Activated CD4-positive, alpha-beta T cell treated with anti-CD3 and anti-CD28 coated beads, Interleukin-2, amount 10 ng/mL, durations not matched to agents 24 days and 14 days (primary cell): ENCODE measurements at regions not wholly inside any gene's neighbourhood (a gene's known extent, or its start where the extent isn't known, plus 50 kb on each side); places are given as distances from the start of the nearest gene placed in this dataset.

Source experiments
- DNase-seq: peaks from one replicate; pipeline ENCODE4 v3.0.0; 2022
- H3K27ac Mint-ChIP-seq: one replicate; pipeline ENCODE4 v1.8.0; 2022; ENCODE audit warnings: mild to moderate bottlenecking, mixed read lengths
- H3K27me3 Mint-ChIP-seq: one replicate; pipeline ENCODE4 v1.8.0; 2022; ENCODE audit warnings: mixed read lengths
- H3K36me3 Mint-ChIP-seq: one replicate; pipeline ENCODE4 v1.8.0; 2022; ENCODE audit warnings: low read depth, mild to moderate bottlenecking, mixed read lengths
- H3K4me1 Mint-ChIP-seq: one replicate; pipeline ENCODE4 v1.8.0; 2021; ENCODE audit warnings: mixed read lengths
- H3K4me3 Mint-ChIP-seq: one replicate; pipeline ENCODE4 v1.8.0; 2022; ENCODE audit warnings: mild to moderate bottlenecking, moderate library complexity, mixed read lengths
- H3K9me3 Mint-ChIP-seq: one replicate; pipeline ENCODE4 v1.8.0; 2021; ENCODE audit warnings: mixed read lengths
- intact Hi-C: fragments of 100-400 bp; cut with micrococcal nuclease; formaldehyde crosslinking; loops from one replicate; pipeline ENCODE4 v1.15.1; 2023

DNA sequence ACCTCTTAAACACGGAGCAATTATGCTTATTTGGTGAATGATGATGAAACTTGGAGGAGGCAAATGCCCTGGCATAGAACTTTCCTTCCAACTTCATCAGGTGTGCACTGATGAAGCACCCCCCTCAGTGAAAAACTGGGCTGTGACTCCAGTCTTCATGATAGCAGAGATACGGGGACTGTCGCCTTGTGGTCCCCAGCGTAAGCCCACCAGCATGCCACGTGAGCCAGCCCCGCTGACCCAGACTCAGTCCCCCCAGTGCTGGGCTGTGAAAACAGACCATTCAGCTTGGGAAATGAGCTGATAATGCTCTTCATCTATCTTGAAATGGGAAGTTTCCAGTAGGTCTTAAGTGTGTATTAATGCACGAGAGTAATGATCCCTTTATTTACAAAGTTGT lies 177.0 kb downstream of the SNX10 start:
- peaks cover 2% of the 10 kb centered on the region for H3K27me3 Mint-ChIP-seq
- no peaks in the 10 kb centered on the region for H3K36me3 Mint-ChIP-seq
- H3K9me3 Mint-ChIP-seq: no peaks in the 10 kb centered on the region
- H3K4me3 Mint-ChIP-seq: no peak overlapping the region
- H3K4me1 Mint-ChIP-seq: no peaks in the 10 kb centered on the region
- no peak overlapping the region for H3K27ac Mint-ChIP-seq
- DNase-seq: no peak
- intact Hi-C loops: no loop called here

DNA sequence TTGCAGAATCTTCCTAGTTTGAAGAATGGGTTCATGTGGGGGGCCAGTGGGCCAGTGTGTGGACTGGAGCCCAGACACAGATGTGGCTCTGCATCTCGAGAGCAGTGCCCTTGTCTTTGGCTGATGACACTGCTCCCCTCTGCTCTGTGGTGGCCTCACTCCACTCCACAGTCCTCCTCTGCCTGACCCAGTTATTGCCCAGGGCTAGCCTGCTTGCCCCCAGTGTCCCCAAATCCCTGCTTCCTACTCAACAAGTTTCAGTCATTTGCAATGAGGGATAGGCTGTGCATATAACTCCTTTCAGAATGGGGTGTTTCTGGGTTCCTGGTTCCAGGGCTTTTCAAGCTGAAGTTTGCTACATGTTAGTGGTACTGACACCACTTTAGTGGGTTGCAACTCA lies 177.5 kb downstream of the SNX10 start:
- Mint-ChIP-seq H3K27ac (no peak overlapping the region), H3K9me3 (no peaks in the 10 kb centered on the region), H3K4me1 (no peaks in the 10 kb centered on the region), H3K27me3 (peaks cover 2% of the 10 kb centered on the region), H3K36me3 (no peaks in the 10 kb centered on the region), H3K4me3 (no peak overlapping the region)
- no peak for DNase-seq
- intact Hi-C loops: no loop called here

DNA sequence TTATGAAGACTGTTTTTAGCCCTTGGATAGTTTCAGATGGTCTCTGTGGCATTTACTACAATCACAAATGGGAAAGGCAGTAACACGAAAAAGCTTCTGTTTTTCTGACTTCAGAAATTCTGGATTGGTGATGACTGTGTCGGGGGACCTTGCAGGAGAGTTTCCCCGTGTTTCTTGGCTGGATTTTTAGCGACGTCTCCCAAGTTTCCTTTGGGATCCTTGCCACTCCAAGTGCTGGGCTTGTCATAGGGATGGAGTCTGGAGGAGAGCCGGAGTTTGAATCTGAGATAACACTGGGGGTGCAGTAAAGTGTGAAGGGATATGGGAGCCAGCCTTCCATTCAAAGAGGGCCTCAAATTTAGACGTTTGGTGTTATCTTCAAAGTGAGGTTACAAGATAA lies 179.0 kb downstream of the SNX10 start:
- no peak overlapping the region for H3K4me3 Mint-ChIP-seq
- H3K9me3 Mint-ChIP-seq: no peaks in the 10 kb centered on the region
- H3K36me3 Mint-ChIP-seq: no peaks in the 10 kb centered on the region
- DNase-seq: no peak
- intact Hi-C loops: no loop called here
- no peaks in the 10 kb centered on the region for H3K4me1 Mint-ChIP-seq
- no peak overlapping the region for H3K27ac Mint-ChIP-seq
- peaks cover 2% of the 10 kb centered on the region for H3K27me3 Mint-ChIP-seq

DNA sequence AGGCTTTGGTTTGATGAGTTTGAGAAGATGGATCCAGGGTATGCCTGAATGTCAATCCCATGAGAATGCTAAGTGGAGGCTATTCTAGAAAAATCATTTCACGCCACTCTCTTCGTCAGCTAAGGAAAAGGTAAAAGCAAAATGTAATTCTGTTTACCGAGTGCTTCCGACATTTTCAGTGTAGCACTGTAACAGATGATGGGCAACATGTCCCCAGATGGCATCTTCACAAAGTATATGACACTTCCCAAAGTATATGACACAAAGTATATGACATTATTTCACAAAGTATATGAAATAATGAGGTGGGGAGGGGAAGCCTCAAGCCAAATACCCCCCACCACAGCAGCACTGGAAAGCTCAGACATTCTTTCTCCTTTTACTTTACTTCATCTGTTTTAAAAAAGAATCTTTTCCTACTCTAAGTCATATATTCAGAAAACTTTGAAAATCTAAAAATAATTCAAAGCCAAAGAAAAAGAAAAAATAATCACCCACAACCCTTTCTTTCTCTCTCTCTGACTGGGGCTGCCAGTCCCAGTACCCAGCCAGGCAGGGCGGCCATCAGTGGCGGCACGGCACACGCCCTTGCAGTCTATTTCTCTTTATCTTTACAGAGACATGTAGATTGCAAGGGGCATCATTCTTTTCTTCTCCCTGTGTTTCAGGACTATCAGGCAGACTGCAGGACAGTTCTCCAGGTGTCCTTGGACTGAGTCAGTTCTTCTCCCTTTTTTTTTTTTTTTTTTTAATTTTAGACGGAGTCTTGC lies 179.8 kb downstream of the SNX10 start:
- H3K4me3 Mint-ChIP-seq: no peak overlapping the region
- H3K4me1 Mint-ChIP-seq: no peaks in the 10 kb centered on the region
- no peaks in the 10 kb centered on the region for H3K36me3 Mint-ChIP-seq
- no peak for DNase-seq
- intact Hi-C loops: no loop called here
- no peak overlapping the region for H3K27ac Mint-ChIP-seq
- H3K9me3 Mint-ChIP-seq: no peaks in the 10 kb centered on the region
- peaks cover 5% of the 10 kb centered on the region for H3K27me3 Mint-ChIP-seq

DNA sequence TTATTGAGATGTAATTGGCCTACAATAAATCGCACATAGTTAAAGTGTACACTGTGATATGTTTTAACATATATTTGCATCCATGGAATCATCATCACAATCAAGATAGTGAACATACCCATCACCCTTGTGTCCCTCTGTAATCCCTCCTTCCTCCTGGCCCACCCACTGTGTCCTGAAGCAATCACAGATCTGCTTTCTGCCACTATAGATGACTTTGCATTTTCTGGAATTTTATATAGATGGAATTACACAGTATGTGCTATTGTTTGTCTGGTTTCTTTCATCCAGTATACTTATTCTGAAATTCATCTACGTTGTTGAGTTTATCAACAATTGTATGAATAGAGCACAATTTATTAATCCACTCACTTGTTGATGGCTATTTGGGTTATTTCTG lies 181.3 kb downstream of the SNX10 start:
- Mint-ChIP-seq H3K27me3 (peaks cover 9% of the 10 kb centered on the region), H3K4me3 (no peak overlapping the region), H3K9me3 (no peaks in the 10 kb centered on the region), H3K36me3 (no peaks in the 10 kb centered on the region), H3K27ac (no peak overlapping the region), H3K4me1 (no peaks in the 10 kb centered on the region)
- no peak for DNase-seq
- intact Hi-C loops: no loop called here

DNA sequence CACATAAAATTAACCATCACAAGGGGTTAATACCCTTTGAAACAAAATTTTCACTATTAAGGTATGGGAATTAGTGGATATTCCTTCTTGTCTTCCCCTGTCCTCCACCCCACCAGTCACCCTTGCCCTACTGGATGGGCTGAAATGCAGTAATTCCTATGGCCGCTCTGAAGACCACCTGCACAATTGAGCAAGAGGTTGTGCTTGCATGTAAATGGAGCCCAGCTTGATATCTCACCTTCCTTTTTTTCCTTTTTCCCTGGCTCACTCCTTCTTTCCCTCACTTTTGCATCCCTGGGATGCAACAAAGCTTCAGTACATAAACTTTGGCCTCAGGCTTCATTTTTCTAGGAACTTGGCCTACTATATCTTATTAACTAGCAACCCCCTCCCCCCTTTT lies 184.6 kb downstream of the SNX10 start:
- no peak overlapping the region for H3K27ac Mint-ChIP-seq
- no peak for DNase-seq
- H3K36me3 Mint-ChIP-seq: no peaks in the 10 kb centered on the region
- H3K9me3 Mint-ChIP-seq: no peaks in the 10 kb centered on the region
- intact Hi-C loops: no loop called here
- H3K4me1 Mint-ChIP-seq: no peaks in the 10 kb centered on the region
- peaks cover 31% of the 10 kb centered on the region for H3K27me3 Mint-ChIP-seq
- H3K4me3 Mint-ChIP-seq: no peak overlapping the region

DNA sequence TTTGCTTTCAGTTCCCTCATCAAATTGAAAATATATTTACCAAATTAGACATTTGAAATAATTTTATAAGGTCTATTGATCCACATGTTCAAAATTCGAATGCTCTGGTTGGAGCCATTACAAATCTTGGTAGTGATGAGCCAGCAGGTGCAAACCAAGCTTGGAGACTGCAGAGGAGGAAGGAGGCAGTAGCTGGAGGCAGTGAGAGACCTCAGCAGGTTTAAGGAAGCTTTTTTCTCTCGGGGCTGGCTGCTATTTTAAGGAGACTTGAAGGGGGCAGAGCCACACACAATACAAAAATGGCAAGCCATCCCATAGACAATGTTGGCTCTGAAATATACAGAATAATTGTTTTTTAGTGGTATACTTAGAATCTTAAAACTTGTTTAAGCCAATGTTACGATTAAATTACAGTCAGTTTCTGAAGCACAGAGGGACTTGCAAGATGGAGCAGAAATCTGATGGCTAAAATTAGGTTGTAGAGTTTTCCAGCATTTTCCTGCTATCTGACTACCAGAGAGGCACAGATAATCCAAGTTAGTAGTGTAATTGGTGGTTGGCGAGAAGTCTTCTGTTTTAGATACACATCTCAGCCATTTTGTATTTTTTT lies 185.8 kb downstream of the SNX10 start:
- intact Hi-C loops: no loop called here

DNA sequence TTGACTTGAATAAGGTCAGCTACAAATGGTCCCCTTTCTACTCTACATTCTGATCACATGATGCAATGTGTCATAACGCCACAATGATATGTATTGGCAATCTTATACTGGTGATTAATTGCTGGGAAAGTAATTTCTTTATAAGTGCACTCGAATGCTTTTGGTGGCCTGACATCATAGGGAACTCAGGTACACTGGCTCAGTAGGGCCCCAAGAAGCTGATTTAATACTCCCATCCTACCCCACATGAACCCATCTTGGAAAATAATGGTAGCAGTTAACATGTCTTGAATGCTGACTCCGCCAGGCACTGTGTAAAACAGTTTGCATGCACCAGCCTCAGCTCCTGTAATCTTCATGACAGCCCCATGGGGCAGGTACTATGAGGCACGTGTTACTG lies 186.9 kb downstream of the SNX10 start:
- no peaks in the 10 kb centered on the region for H3K36me3 Mint-ChIP-seq
- no peak for DNase-seq
- intact Hi-C loops: no loop called here
- peaks cover 39% of the 10 kb centered on the region for H3K27me3 Mint-ChIP-seq
- no peak overlapping the region for H3K27ac Mint-ChIP-seq
- H3K4me1 Mint-ChIP-seq: no peaks in the 10 kb centered on the region
- H3K4me3 Mint-ChIP-seq: no peak overlapping the region
- H3K9me3 Mint-ChIP-seq: no peaks in the 10 kb centered on the region

More for the DNA sequence above, 185.8 kb downstream of the SNX10 start:
- Mint-ChIP-seq H3K9me3 (no peaks in the 10 kb centered on the region), H3K27ac (no peak overlapping the region), H3K4me1 (no peaks in the 10 kb centered on the region), H3K27me3 (peaks cover 34% of the 10 kb centered on the region), H3K36me3 (no peaks in the 10 kb centered on the region), H3K4me3 (no peak overlapping the region)
- DNase-seq: no peak

DNA sequence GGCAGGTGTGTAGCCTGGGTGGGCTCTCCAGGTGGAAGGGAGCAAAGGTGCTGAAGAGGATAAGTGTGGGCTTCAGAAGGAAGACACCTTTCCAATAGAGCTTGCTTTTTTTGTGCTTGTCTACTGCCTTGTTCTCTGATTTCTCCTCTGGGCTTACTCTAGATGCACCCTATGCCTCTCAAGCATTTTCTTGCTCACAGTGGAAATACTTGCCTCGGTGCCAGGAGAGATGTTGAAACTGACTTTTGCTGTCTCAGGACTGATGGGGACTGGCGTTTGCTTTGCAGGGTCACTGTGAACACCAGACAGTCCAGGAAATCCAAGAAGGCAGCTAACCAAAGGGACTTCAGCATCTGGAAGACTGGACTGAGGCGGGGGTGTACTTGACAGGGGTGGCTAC lies 187.9 kb downstream of the SNX10 start:
- no peaks in the 10 kb centered on the region for H3K4me1 Mint-ChIP-seq
- no peak overlapping the region for H3K4me3 Mint-ChIP-seq
- H3K27ac Mint-ChIP-seq: no peak overlapping the region
- DNase-seq: no peak
- intact Hi-C loops: no loop called here
- H3K36me3 Mint-ChIP-seq: no peaks in the 10 kb centered on the region
- no peaks in the 10 kb centered on the region for H3K9me3 Mint-ChIP-seq
- H3K27me3 Mint-ChIP-seq: peaks cover 41% of the 10 kb centered on the region

DNA sequence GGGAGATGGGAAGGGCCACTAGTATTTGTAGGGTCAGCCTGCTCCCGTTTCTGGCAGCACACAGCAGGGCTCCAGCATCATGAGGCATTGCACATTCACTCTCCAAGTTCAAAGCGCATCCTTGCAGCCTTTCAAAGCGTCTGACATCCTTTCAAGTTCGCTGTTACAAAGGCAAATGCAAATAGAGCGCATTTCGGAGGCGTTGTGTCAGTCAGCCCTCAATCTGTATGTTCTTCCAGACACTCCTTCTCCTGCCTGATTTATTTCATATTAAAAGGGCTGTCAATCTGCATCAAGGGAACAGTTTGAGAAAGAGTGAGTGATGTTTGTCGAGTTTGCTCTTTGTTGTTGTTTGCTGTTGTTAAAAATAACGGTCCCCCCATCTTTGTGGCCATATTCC lies 188.5 kb downstream of the SNX10 start:
- Mint-ChIP-seq H3K9me3 (no peaks in the 10 kb centered on the region), H3K36me3 (no peaks in the 10 kb centered on the region), H3K27me3 (peaks cover 41% of the 10 kb centered on the region), H3K27ac (no peak overlapping the region), H3K4me1 (no peaks in the 10 kb centered on the region), H3K4me3 (no peak overlapping the region)
- intact Hi-C loops: no loop called here
- no peak for DNase-seq

DNA sequence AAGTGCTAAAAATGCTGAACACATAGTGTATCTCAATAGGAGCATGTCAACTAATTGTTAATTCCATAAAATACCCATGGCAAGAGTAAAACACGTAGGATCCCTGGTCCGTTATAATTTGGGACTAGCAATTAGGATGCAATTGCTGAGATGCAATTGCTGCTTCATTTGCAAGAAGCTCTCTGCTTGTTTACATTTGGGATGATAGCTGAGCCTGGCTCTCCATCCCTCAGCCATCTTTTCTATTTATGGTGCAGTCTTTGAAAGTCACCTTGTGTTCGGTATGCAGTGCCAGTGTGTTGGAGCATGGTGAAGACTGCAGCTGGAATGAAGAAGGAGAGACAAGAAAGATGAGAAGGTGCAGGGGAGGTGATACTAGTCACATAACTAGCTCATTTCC lies 191.3 kb downstream of the SNX10 start:
- no peaks in the 10 kb centered on the region for H3K4me1 Mint-ChIP-seq

DNA sequence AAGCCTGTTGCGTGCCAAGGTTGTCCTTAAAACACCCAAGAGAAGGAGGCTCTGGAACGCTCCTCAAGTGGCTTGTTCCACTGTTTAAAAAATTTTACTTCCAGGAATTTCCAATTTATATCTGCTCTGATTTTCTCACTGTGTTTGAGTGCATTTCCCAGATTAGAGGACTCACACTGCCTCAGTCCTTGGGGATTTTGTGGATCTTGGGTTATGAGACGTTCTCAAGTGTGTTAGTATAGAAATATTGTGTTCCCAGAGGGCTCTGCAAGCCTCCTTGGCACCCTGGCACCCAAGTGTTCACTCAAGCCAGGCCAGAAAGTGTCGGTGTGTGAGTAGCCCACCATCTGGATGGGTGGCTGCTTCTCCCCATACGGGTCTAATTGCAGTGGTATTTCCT lies 192.2 kb downstream of the SNX10 start:
- H3K4me3 Mint-ChIP-seq: no peak overlapping the region
- intact Hi-C loops: no loop called here
- DNase-seq: no peak
- H3K27ac Mint-ChIP-seq: no peak overlapping the region
- peaks cover 31% of the 10 kb centered on the region for H3K27me3 Mint-ChIP-seq
- no peaks in the 10 kb centered on the region for H3K9me3 Mint-ChIP-seq
- H3K4me1 Mint-ChIP-seq: no peaks in the 10 kb centered on the region
- H3K36me3 Mint-ChIP-seq: no peaks in the 10 kb centered on the region

More for the DNA sequence above, 191.3 kb downstream of the SNX10 start:
- intact Hi-C loops: no loop called here
- no peaks in the 10 kb centered on the region for H3K9me3 Mint-ChIP-seq
- H3K27ac Mint-ChIP-seq: no peak overlapping the region
- H3K27me3 Mint-ChIP-seq: peaks cover 34% of the 10 kb centered on the region
- no peaks in the 10 kb centered on the region for H3K36me3 Mint-ChIP-seq
- H3K4me3 Mint-ChIP-seq: no peak overlapping the region
- no peak for DNase-seq

DNA sequence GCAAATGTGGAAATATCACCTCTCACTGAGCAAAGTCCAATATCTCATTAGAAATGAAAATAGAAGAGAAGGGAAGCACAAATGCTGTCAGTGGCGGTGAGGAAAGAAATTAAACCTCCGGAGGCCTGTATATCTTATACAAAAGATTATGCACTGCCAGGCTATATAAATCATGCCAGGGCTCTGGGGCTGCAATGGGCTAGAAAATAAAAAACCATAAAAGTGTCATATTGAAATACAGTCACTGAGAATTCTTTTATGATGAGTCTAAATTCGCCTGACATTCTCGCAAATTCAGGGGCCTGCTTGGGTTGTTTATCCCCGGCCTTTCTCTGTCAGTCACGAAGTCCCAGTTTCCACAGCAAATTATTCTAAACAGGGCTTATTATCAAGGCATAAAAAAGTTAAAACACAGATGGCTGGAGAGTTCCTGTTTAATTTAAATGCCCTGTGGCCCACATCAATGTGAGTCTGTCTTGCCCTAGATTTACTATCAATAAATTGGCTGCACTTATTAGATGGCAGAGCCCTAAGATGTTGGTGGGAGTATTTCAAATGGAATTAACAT lies 193.8 kb downstream of the SNX10 start:
- Mint-ChIP-seq H3K27ac (no peak overlapping the region), H3K9me3 (no peaks in the 10 kb centered on the region), H3K36me3 (no peaks in the 10 kb centered on the region), H3K27me3 (peaks cover 18% of the 10 kb centered on the region), H3K4me3 (no peak overlapping the region), H3K4me1 (no peaks in the 10 kb centered on the region)
- no peak for DNase-seq
- intact Hi-C loops: no loop called here

DNA sequence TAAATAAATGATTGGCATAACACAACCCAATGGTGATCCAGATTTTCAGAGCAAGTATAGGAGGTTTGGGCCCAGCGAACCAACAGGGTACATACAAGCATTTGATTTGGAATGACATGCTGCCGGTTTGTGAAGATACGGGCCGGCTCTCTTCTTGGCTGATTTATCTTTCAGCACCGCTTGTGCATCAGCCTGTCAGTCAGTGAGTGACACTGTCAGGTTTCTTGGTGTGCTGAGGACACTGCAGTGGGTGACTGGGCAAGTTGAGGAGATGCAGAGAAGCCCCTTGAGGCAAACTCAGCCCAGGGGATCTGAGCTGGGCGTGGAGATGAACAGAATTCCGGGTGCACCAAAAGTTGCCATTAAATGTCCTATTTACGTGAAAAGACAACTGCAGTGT lies 194.5 kb downstream of the SNX10 start:
- Mint-ChIP-seq H3K4me1 (no peaks in the 10 kb centered on the region), H3K36me3 (no peaks in the 10 kb centered on the region), H3K9me3 (no peaks in the 10 kb centered on the region), H3K27ac (no peak overlapping the region), H3K4me3 (no peak overlapping the region), H3K27me3 (peaks cover 12% of the 10 kb centered on the region)
- intact Hi-C loops: no loop called here
- DNase-seq: no peak
